GM21786 (cell line): ENCODE measurements at regions not wholly inside any gene's neighbourhood (a gene's known extent, or its start where the extent isn't known, plus 50 kb on each side); places are given as distances from the start of the nearest gene placed in this dataset.

ENCODE experiments used
- ATAC-seq: cut with Tn5 transposase; IDR thresholded peaks from one replicate; pipeline ENCODE4 v1.9.1; 2021; ENCODE audit not compliant: unreplicated experiment

DNA sequence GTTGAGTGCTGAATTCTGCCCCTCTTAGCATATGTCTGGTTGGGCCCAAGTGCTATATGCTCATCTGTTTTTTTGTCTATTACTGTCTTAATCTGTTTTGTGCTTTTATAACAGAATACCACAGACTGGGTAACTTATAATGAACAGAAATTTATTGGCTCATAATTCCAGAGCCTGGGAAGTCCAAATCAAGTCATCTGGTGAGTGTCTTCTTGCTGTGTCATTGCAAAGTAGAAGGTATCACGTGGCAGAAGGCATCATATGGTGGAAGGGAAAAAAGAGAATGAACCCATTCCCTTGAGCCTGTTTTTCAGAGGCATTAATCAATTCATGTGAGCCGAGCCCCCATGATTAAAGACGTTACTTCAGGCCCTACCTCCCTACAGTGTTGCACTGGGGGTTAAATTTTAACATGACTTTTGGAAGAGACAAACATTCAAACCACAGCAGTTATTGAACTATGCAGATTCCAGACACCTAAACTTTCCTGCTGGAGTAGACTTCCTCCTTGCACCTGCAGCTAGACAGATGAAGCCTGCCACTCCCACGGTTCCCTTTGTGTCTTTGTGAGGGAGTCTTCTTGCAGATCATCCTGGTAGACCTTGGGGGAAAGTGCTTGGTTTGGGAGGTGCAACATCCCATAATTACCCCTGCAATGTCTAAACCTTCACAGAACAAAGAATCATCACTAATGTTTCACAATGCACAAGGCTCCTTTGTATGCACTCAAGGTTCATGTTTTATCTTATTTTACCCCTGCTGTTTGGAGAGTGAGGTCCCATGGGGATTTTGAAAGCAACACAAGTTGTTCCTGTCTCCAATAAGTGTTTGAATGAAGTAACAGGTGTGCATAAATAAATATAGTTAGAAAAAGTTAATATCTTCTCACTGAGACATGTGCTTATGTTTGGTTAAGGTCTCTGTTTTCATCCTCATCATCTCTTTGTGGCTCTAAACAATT, 64.7 kb upstream of the XCR1 start:
- peak; percentile 5 for ATAC-seq

DNA sequence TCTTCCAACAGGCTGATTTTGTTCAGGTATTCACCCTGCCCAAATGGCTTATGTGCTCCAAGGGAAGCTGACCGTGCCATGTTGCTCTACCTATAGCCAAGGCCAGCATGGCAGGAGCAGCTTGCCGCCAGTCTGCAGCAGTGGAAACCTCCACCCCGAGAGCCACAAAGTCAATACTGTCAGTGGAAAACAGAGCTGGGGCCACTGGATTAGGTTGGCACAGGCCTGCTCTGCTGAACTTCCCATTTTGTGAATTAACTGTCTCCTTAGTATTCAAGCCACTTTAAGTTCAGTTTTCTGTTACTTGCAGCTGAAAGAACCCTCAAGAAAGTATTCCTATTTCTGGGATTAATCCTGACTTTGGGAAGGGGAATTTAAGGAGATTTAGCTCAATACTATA, 63.8 kb upstream of the XCR1 start:
- no peak for ATAC-seq

DNA sequence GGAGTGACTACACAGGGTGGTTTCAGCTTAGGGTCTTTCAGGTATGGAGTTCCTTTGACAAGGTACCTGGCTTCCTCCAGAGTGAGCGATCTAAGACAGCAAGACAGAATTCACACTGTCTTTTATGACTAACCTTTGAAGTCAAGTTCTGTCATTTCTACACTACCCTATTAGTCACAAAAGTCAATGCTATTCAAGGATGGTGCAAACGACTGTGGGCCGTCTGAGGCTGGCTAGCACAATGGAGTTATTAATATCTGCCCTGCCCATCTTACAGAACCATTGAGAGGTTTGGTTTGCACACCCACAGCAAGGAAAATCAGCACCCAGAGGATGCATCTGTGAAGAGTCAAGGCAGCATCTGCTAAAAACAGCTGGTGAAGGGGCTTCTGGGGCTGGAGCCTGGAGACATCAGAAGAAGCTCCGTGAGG, 62.9 kb upstream of the XCR1 start:
- ATAC-seq: no peak

- peak; percentile 64 for ATAC-seq
These were observed 62.1 kb upstream of the XCR1 start for GRCh38 chr3:46089237-46090011.

DNA sequence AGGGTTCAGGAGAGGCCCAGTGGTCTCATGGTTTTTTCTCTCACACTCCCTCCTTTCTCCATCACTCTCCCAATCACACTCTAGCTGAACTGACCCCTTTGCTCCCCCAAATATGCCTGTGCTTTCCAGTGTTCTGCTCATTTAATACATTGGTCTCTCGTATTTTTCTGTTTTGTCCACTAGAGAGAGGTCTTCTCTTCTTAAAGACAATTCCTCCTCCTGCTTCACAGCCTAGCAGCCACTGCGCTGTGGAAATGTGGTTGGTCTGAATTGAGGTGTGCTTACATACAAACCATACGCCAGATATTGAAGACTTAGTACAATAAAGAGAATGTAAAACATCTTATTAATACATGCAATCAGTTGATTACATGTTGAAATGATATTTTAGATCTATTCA, 60.6 kb upstream of the XCR1 start:
- no peak for ATAC-seq

GRCh38 chr3:46086986-46087385, 59.7 kb upstream of the XCR1 start:
- no peak for ATAC-seq

- ATAC-seq: no peak
These were observed 58.8 kb upstream of the XCR1 start for GRCh38 chr3:46086083-46086437.

DNA sequence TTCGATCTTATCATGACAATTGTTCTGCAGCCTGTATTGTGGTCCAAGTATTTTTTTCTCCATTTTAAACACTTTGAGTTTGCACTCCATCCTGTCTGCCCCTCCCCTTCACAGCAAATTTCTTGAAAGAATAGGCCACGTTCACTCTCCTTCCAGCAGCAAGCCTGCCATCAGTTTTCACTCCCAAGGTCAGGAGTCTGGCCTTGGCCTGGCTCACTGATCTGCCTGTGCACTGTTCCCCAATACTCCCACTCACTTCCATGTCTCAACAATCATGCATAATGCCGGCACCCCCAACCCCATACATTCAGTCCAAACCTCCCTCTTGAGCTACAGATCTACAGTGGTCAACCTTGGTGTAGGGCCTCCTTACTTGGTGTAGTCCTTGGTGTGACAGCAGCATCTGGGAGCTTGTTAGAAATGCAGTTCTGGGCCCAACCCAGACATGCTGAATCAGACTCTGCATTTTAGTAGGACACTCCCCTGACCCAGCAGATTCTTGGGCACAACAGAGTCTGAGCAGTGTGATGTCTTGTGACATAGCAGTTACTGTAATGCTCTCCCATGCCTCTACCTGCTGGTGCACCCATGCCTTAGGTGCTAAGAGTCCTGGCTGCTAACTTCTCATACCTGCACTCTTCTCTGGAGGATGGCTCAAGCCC, 58.3 kb upstream of the XCR1 start:
- ATAC-seq: no peak

- ATAC-seq: no peak
These were observed 56.7 kb upstream of the XCR1 start for GRCh38 chr3:46083956-46084355.

DNA sequence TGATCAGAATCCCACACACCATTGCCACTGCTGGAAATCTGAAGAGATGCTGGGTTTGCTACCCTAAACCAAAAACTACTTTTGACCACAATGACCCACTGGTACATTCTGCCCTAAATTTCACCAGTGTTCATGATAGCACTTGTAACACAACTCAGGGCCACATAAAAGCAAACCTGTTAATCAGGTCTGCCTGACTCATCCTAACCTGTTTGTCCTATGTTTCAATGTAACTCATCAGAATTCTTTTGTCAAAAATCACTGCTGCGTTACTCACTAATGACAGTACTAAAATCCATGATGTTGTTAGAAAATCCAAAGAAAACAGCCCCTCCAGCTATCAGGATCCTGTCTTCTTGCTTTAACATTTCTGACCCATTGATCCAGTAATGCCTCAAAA, 55.6 kb upstream of the XCR1 start:
- no peak for ATAC-seq

DNA sequence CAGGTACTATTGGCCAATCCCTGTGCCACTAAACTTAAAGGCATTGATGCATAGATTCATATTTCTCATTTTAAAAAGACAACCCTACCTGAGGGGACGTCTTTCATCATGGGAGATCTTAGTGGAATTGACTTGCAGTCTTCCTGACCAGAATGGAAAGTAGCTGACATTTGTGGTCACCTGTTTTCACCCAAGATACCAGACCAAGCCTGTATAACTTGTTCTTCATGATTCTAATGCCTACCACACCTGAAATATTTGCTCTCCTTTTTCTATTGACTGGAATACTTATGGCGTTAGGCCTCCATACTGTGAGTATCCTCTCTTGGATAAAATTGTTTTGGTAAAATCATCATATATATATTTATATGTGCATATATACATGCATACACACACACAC, 54.7 kb upstream of the XCR1 start:
- ATAC-seq: no peak

GRCh38 chr3:46080969-46081345, 53.7 kb upstream of the XCR1 start:
- ATAC-seq: no peak

- ATAC-seq: no peak
These were observed 53.1 kb upstream of the XCR1 start for GRCh38 chr3:46080124-46080968.

DNA sequence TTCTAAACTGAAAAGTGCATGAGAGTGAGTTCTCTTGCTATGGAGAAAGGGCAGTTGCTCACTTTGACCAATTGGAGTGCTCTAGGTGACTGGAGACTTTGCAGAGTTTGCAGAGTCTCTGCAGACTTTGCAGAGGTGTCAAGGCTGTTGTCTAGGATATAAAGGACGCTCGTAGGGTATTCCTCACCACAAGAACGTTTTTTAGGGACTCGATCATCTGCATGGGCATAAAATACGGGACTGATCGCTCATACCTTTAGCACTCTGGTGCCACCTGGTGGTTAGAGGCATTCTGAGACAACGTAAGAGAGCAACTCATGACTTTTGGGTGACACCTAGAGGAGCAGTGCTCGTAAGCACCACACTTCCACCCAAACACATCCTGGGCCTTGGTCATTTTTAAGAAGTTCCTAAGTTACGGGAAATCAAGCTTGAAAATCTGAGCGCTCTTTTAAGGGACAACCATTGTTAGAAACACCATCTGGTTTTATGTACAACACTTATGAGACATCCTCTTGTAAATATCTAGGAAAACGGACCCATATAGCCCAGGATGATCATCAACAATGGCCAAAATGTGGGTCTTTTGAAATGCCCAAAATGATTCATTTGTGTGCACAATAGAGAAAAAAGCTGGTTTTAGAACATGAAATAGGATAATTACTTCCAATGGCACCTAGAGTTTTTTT, 51.6 kb upstream of the XCR1 start:
- ATAC-seq: peak; percentile 84
